ENCODE measurements at regions not wholly inside any gene's neighbourhood (a gene's known extent, or its start where the extent isn't known, plus 50 kb on each side); places are given as distances from the start of the nearest gene placed in this dataset.

DNA sequence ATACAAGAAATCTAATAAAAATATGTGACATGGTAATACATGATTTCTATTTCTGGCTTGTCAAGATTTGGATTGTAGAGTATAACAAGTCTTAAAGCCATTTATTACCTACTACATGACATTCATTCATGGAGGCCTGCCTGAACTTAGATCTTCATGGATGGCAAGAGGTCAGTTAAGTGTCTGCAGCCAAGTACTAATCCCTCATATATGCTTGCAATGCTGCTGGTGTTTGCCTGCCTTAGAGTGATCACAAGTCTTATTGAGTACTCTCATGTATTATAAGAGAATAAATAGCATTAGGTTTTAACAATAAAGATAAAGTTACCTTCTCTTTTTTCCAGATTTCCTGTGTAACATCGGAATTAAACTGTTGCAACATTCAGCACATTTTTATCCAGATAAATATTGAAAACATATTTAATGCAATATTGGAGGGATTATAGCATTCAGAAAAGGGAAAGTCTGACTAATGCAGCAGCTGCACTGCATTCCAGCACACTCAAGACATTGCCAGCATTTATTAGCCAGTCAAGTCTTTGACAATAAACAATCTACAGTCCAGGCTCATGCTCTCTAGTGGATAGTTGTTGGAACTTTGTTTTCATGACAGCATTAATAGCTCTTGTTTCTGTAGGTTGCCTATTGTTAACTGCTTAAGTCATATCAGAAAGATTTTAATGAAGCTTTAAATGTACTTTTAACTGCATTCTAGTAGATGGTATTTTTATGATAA is 737.1 kb downstream of the FAT4 start:
- Histone ChIP-seq H3K27ac (no peak overlapping the region), H3K9me3 (no peaks in the 10 kb centered on the region), H3K4me3 (no peak overlapping the region), H3K27me3 (no peaks in the 10 kb centered on the region), H3K4me1 (peaks cover 0 to 7% of the 10 kb centered on the region in 2 donors), H3K36me3 (no peaks in the 10 kb centered on the region)
- in situ Hi-C loops (cut with MboI; ENCODE audit: low sequenced_read_pairs in 4 of 4): no loop called here
- TF ChIP-seq, protein P1, sequence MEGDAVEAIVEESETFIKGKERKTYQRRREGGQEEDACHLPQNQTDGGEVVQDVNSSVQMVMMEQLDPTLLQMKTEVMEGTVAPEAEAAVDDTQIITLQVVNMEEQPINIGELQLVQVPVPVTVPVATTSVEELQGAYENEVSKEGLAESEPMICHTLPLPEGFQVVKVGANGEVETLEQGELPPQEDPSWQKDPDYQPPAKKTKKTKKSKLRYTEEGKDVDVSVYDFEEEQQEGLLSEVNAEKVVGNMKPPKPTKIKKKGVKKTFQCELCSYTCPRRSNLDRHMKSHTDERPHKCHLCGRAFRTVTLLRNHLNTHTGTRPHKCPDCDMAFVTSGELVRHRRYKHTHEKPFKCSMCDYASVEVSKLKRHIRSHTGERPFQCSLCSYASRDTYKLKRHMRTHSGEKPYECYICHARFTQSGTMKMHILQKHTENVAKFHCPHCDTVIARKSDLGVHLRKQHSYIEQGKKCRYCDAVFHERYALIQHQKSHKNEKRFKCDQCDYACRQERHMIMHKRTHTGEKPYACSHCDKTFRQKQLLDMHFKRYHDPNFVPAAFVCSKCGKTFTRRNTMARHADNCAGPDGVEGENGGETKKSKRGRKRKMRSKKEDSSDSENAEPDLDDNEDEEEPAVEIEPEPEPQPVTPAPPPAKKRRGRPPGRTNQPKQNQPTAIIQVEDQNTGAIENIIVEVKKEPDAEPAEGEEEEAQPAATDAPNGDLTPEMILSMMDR (IDR thresholded peaks at IDR 0.05 in 4 of 5, conservative IDR thresholded peaks at IDR 0.05 in 1 of 5): no peak
- TF ChIP-seq POLR2A (IDR thresholded peaks at IDR 0.05): no peak
- ATAC-seq (no peak), DNase-seq (no peak)
- intact Hi-C loops (cut with DNase I; ENCODE audit: low total_unique reads): no loop called here

DNA sequence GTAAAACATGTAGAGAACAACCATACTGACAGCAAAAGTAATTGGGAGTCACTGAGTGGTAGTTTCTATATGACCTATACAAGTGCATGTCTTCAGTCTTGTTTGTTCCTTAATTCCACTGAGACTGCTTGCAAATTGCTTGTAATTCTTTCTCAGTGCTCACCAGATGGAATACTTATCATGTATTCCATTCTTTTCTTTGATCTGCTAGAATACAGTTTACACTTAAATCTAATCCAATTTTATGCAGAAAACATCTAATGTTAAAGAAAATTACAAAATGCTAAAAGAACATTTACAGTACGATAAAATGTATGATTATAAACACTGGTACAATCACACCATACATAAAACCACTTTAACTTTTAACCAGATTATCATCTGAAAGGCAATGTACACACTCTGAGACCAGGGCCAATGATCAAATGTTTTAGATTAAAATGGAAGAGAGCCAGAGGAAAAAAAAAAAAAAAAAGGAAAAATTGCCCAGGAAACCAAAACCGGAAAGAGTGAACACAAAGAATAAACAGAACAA is 741.4 kb downstream of the FAT4 start:
- Histone ChIP-seq H3K9me3 (no peaks in the 10 kb centered on the region), H3K27ac (no peak overlapping the region), H3K36me3 (no peaks in the 10 kb centered on the region), H3K4me1 (peaks cover 0 to 7% of the 10 kb centered on the region in 2 donors), H3K4me3 (no peak overlapping the region), H3K27me3 (no peaks in the 10 kb centered on the region)
- TF ChIP-seq POLR2A (IDR thresholded peaks at IDR 0.05): no peak
- TF ChIP-seq, protein P1 (IDR thresholded peaks at IDR 0.05 in 4 of 5, conservative IDR thresholded peaks at IDR 0.05 in 1 of 5): no peak
- ATAC-seq (no peak), DNase-seq (no peak)
- in situ Hi-C loops (cut with MboI; ENCODE audit: low sequenced_read_pairs in 4 of 4) (no loop called here), intact Hi-C loops (cut with DNase I; ENCODE audit: low total_unique reads) (no loop called here)

DNA sequence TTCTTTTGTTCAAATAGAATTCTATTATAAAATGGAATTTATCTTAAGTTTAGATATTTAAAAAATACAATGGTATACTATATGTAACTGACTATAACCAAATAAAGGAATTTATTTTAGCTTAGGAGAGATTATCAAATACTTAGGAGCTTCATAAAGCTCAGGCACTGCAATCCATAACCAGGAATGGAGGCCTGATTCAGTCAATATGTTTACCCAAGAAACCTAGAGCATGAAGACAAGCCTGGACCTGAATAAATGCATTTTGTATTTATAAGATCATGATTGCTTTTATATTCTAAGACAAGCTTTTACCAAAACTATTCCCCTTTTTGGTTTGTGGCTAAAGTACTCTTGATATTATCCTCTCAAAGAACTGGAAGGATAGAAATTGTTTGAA is 742.6 kb downstream of the FAT4 start:
- no peak for DNase-seq
- Histone ChIP-seq H3K9me3 (no peaks in the 10 kb centered on the region), H3K27ac (no peak overlapping the region), H3K27me3 (no peaks in the 10 kb centered on the region), H3K4me3 (no peak overlapping the region), H3K4me1 (peaks cover 0 to 3% of the 10 kb centered on the region in 2 donors), H3K36me3 (no peaks in the 10 kb centered on the region)
- no peak for ATAC-seq
- TF ChIP-seq, protein P1 (IDR thresholded peaks at IDR 0.05 in 4 of 5, conservative IDR thresholded peaks at IDR 0.05 in 1 of 5): no peak
- no peak for TF ChIP-seq POLR2A (IDR thresholded peaks at IDR 0.05)
- intact Hi-C loops (cut with DNase I; ENCODE audit: low total_unique reads) (no loop called here), in situ Hi-C loops (cut with MboI; ENCODE audit: low sequenced_read_pairs in 4 of 4) (no loop called here)

DNA sequence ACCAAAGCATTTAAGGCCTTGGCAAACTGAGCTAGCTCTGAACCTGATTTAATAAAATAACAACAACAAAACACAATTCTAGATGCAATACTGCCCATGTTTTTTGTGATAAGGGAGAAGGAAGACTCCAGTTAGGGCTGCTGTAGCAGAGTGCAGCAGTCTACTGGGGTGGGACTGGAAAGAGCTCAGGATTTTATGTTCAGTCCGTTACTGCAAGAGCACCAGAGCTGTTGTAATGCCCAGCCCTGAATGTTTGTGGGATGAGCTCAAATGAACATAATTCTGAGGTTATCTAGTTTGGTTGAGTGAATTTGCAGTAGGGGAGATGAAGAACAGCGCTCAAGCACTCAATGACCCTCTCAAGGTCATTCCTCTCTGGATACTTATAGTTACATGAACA is 743.8 kb downstream of the FAT4 start:
- Histone ChIP-seq H3K4me3 (no peak overlapping the region), H3K36me3 (no peaks in the 10 kb centered on the region), H3K27ac (no peak overlapping the region), H3K9me3 (no peaks in the 10 kb centered on the region), H3K4me1 (no peaks in the 10 kb centered on the region), H3K27me3 (no peaks in the 10 kb centered on the region)
- DNase-seq (no peak), ATAC-seq (no peak)
- TF ChIP-seq, protein P1 (IDR thresholded peaks at IDR 0.05 in 4 of 5, conservative IDR thresholded peaks at IDR 0.05 in 1 of 5): no peak
- TF ChIP-seq POLR2A (IDR thresholded peaks at IDR 0.05): no peak
- intact Hi-C loops (cut with DNase I; ENCODE audit: low total_unique reads) (no loop called here), in situ Hi-C loops (cut with MboI; ENCODE audit: low sequenced_read_pairs in 4 of 4) (no loop called here)
